ENCODE measurements at regions not wholly inside any gene's neighbourhood (a gene's known extent, or its start where the extent isn't known, plus 50 kb on each side); places are given as distances from the start of the nearest gene placed in this dataset. TPM values are rescaled to one million over a fixed set of nuclear protein-coding genes. Genes with fewer than 3 reads are reported as not detected.

DNA sequence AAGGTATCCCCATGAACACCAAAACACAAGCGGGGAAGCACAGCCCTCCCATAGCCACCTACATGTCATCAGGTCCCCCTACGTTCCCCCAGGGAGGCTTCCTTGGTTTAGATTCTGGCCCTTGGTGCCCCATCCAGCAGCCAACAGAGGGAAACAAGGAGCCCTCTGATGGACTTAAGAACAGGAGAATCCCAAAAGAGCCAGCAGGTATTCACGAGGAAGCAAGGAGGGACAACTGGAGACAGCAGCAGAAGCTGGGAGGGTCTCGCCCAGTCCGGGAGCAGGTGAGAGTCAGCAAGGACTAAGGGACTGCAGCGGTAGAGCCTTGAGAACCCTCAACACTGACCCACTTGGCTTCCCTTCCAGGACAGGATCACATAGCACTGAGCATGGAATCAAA, 58.4 kb upstream of the TOP1 start:
- no CpG with 5 or more reads among the region's 6 CpGs for WGBS, 2 donors (ENCODE audit: extremely low coverage in 2 of 2, insufficient read length in 2 of 2, insufficient replicate concordance in 1 of 2)
- Histone ChIP-seq H2BK15ac (ENCODE audit: low read length) (no peak overlapping the region), H3K79me1 (ENCODE audit: low read depth, low read length) (no peaks in the 10 kb centered on the region), H3K27me3 (ENCODE audit: control insufficient read depth in 3 of 3, insufficient read depth in 3 of 3, low read depth in 1 of 3, low read length in 3 of 3) (peaks cover 0 to 4% (median 0%) of the 10 kb centered on the region in 3 experiments), H2AK5ac (ENCODE audit: low read depth, low read length) (peak overlapping the region; percentile 24), H2BK5ac (ENCODE audit: low read length) (no peak overlapping the region), H3K4me3 (ENCODE audit: low read length in 2 of 2) (no peak overlapping the region), H4K91ac (ENCODE audit: low read depth, low read length, poor library complexity) (no peak overlapping the region), H4K8ac (ENCODE audit: low read depth, low read length) (no peak overlapping the region), H3K9ac (ENCODE audit: low read depth, low read length, poor library complexity) (no peak overlapping the region), H2BK120ac (ENCODE audit: low read depth, low read length) (no peak overlapping the region), H3K4me1 (ENCODE audit: control insufficient read depth in 2 of 2, insufficient read depth in 1 of 2, low read depth in 1 of 2, low read length in 2 of 2) (peaks cover 0 to 2% of the 10 kb centered on the region in 2 donors), H3K4ac (ENCODE audit: low read length) (no peak overlapping the region), H3K23ac (ENCODE audit: low read depth, low read length, poor library complexity) (no peak overlapping the region), H2BK12ac (ENCODE audit: low read length) (no peak overlapping the region), H3K36me3 (replicated peaks in 1 of 2; ENCODE audit: control insufficient read depth in 2 of 2, insufficient read depth in 2 of 2, low read length in 2 of 2) (no peaks in the 10 kb centered on the region), H3K14ac (ENCODE audit: low read length) (no peak overlapping the region), H3K9me3 (replicated peaks in 1 of 2; ENCODE audit: control insufficient read depth in 2 of 2, insufficient read depth in 1 of 2, low read depth in 1 of 2, low read length in 2 of 2) (no peaks in the 10 kb centered on the region), H3K27ac (replicated peaks; ENCODE audit: low read length) (no peak overlapping the region), H2AFZ (ENCODE audit: low read length) (no peak overlapping the region), H3K4me2 (ENCODE audit: insufficient read depth, low read length, poor library complexity, severe bottlenecking) (no peak overlapping the region), H3K18ac (ENCODE audit: low read length) (peak overlapping the region; percentile 2)
- DNase-seq (ENCODE audit: low spot score): no peak

DNA sequence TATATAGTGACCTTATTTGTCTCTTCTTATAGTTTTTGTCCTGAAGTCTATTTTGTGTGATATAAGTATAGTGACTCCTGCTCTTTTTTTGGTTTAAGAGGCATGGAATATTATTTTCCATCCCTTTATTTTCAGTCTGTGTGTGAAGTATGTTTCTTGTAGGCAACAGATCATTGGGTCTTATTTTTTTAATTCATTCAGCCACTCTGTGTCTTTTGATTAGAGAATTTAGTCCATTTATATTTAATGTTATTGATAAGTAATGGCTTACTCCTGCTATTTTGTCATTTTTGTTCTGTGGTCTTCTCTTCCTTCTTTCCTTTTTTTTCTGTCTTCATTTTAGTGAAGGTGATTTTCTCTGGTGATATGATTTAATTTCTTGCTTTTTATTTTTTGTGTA, 51.4 kb upstream of the TOP1 start:
- no peaks in the 10 kb centered on the region for H3K36me3 ChIP-seq (replicated peaks in 1 of 2; ENCODE audit: control insufficient read depth in 2 of 2, insufficient read depth in 2 of 2, low read length in 2 of 2)
- no peak overlapping the region for H2BK120ac ChIP-seq (ENCODE audit: low read depth, low read length)
- no peak overlapping the region for H2BK5ac ChIP-seq (ENCODE audit: low read length)
- no peak overlapping the region for H3K23ac ChIP-seq (ENCODE audit: low read depth, low read length, poor library complexity)
- no peak overlapping the region for H3K4me3 ChIP-seq (ENCODE audit: low read length in 2 of 2)
- DNase-seq (ENCODE audit: low spot score): no peak
- no peak overlapping the region for H3K4ac ChIP-seq (ENCODE audit: low read length)
- peaks cover 0 to 8% of the 10 kb centered on the region in 2 donors for H3K9me3 ChIP-seq (replicated peaks in 1 of 2; ENCODE audit: control insufficient read depth in 2 of 2, insufficient read depth in 1 of 2, low read depth in 1 of 2, low read length in 2 of 2)
- no peak overlapping the region for H4K8ac ChIP-seq (ENCODE audit: low read depth, low read length)
- no peak overlapping the region for H3K27ac ChIP-seq (replicated peaks; ENCODE audit: low read length)
- no peak overlapping the region for H3K18ac ChIP-seq (ENCODE audit: low read length)
- no peak overlapping the region for H2BK12ac ChIP-seq (ENCODE audit: low read length)
- H2AK5ac ChIP-seq (ENCODE audit: low read depth, low read length): no peak overlapping the region
- H3K9ac ChIP-seq (ENCODE audit: low read depth, low read length, poor library complexity): no peak overlapping the region
- H2AFZ ChIP-seq (ENCODE audit: low read length): no peak overlapping the region
- H3K4me2 ChIP-seq (ENCODE audit: insufficient read depth, low read length, poor library complexity, severe bottlenecking): no peak overlapping the region
- no peaks in the 10 kb centered on the region for H3K27me3 ChIP-seq (ENCODE audit: control insufficient read depth in 3 of 3, insufficient read depth in 3 of 3, low read depth in 1 of 3, low read length in 3 of 3)
- H4K91ac ChIP-seq (ENCODE audit: low read depth, low read length, poor library complexity): no peak overlapping the region
- H2BK15ac ChIP-seq (ENCODE audit: low read length): no peak overlapping the region
- no peaks in the 10 kb centered on the region for H3K4me1 ChIP-seq (ENCODE audit: control insufficient read depth in 2 of 2, insufficient read depth in 1 of 2, low read depth in 1 of 2, low read length in 2 of 2)
- H3K14ac ChIP-seq (ENCODE audit: low read length): no peak overlapping the region
- no peaks in the 10 kb centered on the region for H3K79me1 ChIP-seq (ENCODE audit: low read depth, low read length)

DNA sequence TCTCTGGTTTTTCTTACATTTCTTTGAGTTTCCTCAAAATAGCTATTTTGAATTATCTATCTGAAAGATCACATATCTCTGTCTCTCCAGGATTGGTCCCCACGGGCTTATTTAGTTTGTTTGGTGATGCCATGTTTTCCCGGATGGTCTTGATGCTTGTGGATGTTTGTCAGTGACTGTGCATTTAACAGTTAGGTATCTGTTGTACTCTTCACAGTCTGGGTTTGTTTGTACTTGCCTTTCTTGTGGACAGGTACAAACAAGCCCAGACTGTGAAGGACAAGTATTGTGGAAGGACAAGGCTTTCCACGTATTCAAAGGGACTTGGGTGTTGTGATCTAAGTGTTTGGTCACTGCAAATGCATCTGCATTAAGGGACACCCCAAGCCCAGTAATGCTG, 49.9 kb upstream of the TOP1 start:
- H3K27me3 ChIP-seq (ENCODE audit: control insufficient read depth in 3 of 3, insufficient read depth in 3 of 3, low read depth in 1 of 3, low read length in 3 of 3): no peaks in the 10 kb centered on the region
- H3K9me3 ChIP-seq (replicated peaks in 1 of 2; ENCODE audit: control insufficient read depth in 2 of 2, insufficient read depth in 1 of 2, low read depth in 1 of 2, low read length in 2 of 2): peaks cover 0 to 8% of the 10 kb centered on the region in 2 donors
- H2BK120ac ChIP-seq (ENCODE audit: low read depth, low read length): no peak overlapping the region
- no peak overlapping the region for H3K14ac ChIP-seq (ENCODE audit: low read length)
- H3K36me3 ChIP-seq (replicated peaks in 1 of 2; ENCODE audit: control insufficient read depth in 2 of 2, insufficient read depth in 2 of 2, low read length in 2 of 2): no peaks in the 10 kb centered on the region
- no peak overlapping the region for H3K4me3 ChIP-seq (ENCODE audit: low read length in 2 of 2)
- H2BK12ac ChIP-seq (ENCODE audit: low read length): no peak overlapping the region
- no peak overlapping the region for H4K91ac ChIP-seq (ENCODE audit: low read depth, low read length, poor library complexity)
- no peak overlapping the region for H2BK15ac ChIP-seq (ENCODE audit: low read length)
- H2BK5ac ChIP-seq (ENCODE audit: low read length): no peak overlapping the region
- no peak overlapping the region for H3K23ac ChIP-seq (ENCODE audit: low read depth, low read length, poor library complexity)
- no peak overlapping the region for H4K8ac ChIP-seq (ENCODE audit: low read depth, low read length)
- no peak overlapping the region for H2AFZ ChIP-seq (ENCODE audit: low read length)
- H3K27ac ChIP-seq (replicated peaks; ENCODE audit: low read length): no peak overlapping the region
- H2AK5ac ChIP-seq (ENCODE audit: low read depth, low read length): no peak overlapping the region
- H3K79me1 ChIP-seq (ENCODE audit: low read depth, low read length): no peaks in the 10 kb centered on the region
- no peaks in the 10 kb centered on the region for H3K4me1 ChIP-seq (ENCODE audit: control insufficient read depth in 2 of 2, insufficient read depth in 1 of 2, low read depth in 1 of 2, low read length in 2 of 2)
- no peak for DNase-seq (ENCODE audit: low spot score)
- H3K18ac ChIP-seq (ENCODE audit: low read length): no peak overlapping the region
- no peak overlapping the region for H3K4ac ChIP-seq (ENCODE audit: low read length)
- H3K4me2 ChIP-seq (ENCODE audit: insufficient read depth, low read length, poor library complexity, severe bottlenecking): no peak overlapping the region
- WGBS, 2 donors (ENCODE audit: extremely low coverage in 2 of 2, insufficient read length in 2 of 2, insufficient replicate concordance in 1 of 2): no CpG with 5 or more reads among the region's 3 CpGs
- H3K9ac ChIP-seq (ENCODE audit: low read depth, low read length, poor library complexity): no peak overlapping the region

Small RNAs in the stretch of these regions (small RNA-seq; reads per million reads assigned to genes)
- gene RNA5SP484 (ENCODE audit: insufficient read depth): not detected

Measured in neuronal stem cell (in vitro differentiated cells).